ENCODE measurements at regions not wholly inside any gene's neighbourhood (a gene's known extent, or its start where the extent isn't known, plus 50 kb on each side); places are given as distances from the start of the nearest gene placed in this dataset.
"Not testable (repeated sequence)": the region's sequence is repeated elsewhere in the genome, so short reads cannot be mapped to it uniquely, and the experiment has no call there.

DNA sequence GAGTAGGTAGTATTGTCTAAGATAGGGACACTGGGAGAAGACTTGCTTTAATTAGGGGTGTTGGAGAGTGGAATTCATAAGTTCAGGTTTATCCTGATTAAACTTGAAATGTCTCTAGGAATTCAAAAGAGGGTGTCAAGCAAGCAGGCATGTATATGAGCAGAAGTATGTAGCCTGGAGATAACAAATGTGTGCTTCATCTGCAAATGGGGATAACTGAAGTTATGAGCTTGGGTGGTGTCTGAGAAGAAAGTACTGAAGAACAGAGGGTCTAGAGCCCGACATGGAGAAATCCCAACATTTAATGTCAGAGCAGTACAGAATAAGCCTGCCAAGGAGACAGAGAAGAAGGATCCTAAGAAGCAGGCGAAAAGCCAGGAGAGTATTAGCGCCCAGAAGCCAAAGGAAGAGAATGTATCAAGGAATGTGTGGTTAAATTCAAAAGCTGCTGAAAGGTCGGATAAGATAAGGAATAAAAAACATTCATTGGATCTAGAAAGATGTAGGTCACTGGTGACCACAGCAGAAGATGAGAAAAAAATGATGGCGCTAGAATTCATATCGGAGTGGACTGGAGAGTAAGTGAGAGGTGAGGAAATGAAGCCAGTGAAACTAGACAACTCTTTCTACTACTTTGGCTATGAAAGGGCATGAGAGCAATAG, 401.5 kb upstream of the PIK3R1 start:
- DNase-seq (ENCODE audit: low read depth), result no peak

GRCh38 chr5:67809589-67809988, 406.0 kb upstream of the PIK3R1 start:
- no peak for DNase-seq (ENCODE audit: low read depth)

DNA sequence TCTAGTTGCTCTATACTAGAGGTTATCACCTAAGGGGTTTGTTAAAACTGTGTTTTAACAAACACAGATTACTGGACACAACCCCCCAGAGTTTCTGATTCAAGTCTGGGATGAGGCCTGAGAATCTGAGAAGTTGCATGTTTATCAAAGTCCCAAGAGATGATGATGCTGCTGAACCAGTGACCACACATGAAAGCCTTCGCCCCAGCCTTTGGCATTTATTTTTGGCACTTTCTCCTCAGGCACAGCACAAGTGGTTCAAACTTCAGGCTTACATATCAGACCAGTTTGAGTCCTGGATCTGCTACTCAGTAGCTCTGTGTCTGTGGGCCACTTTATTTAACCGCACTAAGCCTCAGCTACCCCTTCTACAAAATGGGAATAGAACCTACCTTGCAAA, 407.2 kb upstream of the PIK3R1 start:
- DNase-seq (ENCODE audit: low read depth), result no peak

GRCh38 chr5:67807439-67807888, 408.1 kb upstream of the PIK3R1 start:
- no peak for DNase-seq (ENCODE audit: low read depth)

DNA sequence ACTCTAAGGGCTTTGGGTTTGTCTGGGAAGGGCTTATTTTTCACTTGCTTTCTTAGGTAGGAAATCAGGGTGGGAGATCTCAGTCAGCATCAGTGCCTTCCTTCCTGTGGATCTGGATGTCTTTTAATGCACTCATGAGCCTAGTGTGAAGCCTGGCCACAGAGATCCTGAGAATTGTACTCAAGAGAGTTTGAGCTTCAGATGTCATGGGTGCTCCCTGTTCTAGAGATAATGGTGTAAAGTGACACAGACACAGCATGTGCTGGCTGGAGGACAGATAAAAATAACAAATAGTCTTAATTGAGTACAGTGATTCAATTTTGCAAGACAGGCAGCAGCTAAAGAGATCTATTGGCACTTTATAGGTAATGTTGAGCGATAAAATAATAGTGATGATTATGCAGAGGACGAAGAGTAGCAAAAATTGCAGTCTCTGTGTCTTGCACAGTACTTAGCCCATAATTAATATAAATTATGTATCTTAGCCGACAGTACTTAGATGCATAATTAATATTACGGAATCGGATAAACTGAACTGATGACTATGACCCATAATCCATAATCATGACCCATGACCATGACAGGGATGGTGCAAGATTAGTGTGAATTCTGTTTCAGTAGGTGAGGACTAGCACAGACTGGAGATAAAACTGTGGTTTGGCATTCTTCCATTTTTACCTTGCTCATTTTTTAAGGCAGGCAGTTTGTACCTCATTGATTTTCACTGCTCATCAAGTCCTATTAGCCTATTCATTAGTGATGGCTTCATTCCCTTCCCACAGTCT, 408.7 kb upstream of the PIK3R1 start:
- DNase-seq (ENCODE audit: low read depth), result no peak

- no peak for DNase-seq (ENCODE audit: low read depth)
These were observed 409.7 kb upstream of the PIK3R1 start for GRCh38 chr5:67805666-67806348.

GRCh38 chr5:67802766-67803165, 412.8 kb upstream of the PIK3R1 start:
- no peak for DNase-seq (ENCODE audit: low read depth)

DNA sequence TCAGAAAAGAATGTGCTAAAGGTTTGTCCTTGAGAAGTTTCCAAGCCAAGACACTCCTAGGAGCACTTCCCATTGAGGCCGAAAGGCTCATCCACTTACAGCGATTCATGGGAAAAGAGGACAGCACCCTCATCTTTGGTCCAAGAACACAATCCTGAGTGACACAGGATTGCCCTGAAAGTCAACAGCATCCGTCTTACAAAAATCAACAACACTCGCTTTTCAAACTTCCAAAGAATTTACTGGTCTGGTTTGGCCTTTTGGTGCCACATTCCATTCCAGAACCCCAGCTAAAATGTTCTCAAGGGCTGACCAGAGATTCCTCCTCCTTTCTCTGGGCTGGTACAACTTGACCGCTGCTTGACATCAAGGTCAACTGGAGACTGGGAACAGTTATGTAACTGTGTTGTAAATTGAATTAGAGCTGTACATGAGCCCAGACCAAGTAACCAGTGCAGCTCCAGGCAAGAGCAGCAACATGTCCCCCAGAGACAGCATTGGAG, 415.8 kb upstream of the PIK3R1 start:
- DNase-seq (ENCODE audit: low read depth), result peak; percentile 80

GRCh38 chr5:67798470-67798869, 417.1 kb upstream of the PIK3R1 start:
- DNase-seq (ENCODE audit: low read depth), result not testable (repeated sequence)

DNA sequence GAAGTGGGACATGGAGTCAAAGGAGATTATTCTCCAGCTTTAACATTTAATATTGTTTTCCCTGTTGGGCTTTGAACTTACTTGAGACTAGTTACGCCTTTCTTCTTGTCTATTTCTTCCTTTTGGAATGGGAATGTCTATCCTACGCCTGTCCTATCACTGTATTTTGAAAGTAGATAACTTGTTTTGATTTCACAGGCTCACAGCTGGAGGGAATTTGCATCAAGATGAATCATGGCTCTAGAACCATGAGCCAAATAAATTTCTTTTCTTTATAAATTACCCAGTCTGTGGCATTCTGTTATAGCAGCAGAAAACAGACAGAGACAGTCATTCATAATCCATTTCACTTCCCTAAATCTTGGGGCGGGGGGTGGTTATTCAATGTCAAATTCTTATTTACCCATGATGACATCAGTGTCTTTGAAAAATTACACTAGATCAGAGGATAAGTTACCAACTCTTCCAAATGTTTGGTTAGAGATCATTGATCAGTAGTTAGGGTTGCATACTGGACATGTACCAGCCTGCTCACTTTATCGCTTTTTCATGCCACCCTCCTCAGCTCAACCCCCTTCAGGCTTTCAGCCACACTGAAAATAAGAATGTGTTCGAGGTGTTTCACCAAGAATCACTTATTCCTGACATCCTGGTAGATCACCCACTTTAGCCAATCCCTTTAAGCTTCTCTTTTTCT, 419.6 kb upstream of the PIK3R1 start:
- no peak for DNase-seq (ENCODE audit: low read depth)

DNA sequence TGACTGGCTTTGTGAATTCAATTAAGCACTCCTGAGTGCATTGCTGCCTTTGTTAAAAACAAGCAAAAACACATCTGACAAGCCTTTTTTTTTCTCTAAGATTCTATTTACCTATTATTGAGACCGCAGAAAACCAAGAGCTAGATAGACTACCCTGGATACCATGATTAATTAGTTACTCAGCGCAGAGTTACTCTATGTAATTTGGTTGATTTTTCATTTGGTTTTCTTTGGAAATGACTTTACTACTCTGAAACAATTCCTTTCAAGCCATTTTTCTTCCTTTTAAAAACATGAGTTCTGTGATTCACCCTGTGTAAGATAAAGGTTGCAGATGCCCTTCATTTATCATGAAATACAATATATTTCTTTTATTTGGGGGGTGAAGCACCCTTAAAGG, 421.6 kb upstream of the PIK3R1 start:
- no peak for DNase-seq (ENCODE audit: low read depth)

DNA sequence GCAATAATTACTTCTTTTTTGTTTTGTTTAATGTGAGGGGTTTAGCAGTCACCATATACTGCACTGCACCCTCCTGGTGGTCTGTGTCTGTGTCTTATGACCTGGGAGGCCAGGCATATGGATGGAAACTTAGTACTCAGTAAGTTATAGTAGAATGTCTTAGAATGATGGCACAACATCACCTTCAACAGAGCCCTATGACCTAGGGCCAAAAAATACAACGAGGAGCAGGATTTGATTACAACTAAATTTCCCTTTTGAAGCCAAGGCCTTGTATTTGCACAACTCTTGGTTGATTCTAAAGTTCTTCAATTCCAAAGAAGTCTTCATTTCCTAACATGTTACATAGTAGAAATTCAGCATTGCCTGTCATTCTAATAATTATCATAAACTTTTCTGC, 422.1 kb upstream of the PIK3R1 start:
- DNase-seq (ENCODE audit: low read depth), result no peak

GRCh38 chr5:67792891-67793290, 422.7 kb upstream of the PIK3R1 start:
- no peak for DNase-seq (ENCODE audit: low read depth)

- no peak for DNase-seq (ENCODE audit: low read depth)
These were observed 425.2 kb upstream of the PIK3R1 start for GRCh38 chr5:67790390-67790789.

GRCh38 chr5:67779893-67780623, 435.5 kb upstream of the PIK3R1 start:
- DNase-seq (ENCODE audit: low read depth), result not testable (repeated sequence)

- no peak for DNase-seq (ENCODE audit: low read depth)
These were observed 440.8 kb upstream of the PIK3R1 start for GRCh38 chr5:67774786-67775185.

- DNase-seq (ENCODE audit: low read depth), result no peak
These were observed 441.3 kb upstream of the PIK3R1 start for GRCh38 chr5:67774267-67774552.

- DNase-seq (ENCODE audit: low read depth), result no peak
These were observed 441.9 kb upstream of the PIK3R1 start for GRCh38 chr5:67773411-67774266.

- DNase-seq (ENCODE audit: low read depth), result no peak
These were observed 443.8 kb upstream of the PIK3R1 start for GRCh38 chr5:67771791-67772190.

- no peak for DNase-seq (ENCODE audit: low read depth)
These were observed 444.3 kb upstream of the PIK3R1 start for GRCh38 chr5:67771221-67771620.
